ENCODE measurements at regions not wholly inside any gene's neighbourhood (a gene's known extent, or its start where the extent isn't known, plus 50 kb on each side); places are given as distances from the start of the nearest gene placed in this dataset.
"Not testable (repeated sequence)": the region's sequence is repeated elsewhere in the genome, so short reads cannot be mapped to it uniquely, and the experiment has no call there.

DNA sequence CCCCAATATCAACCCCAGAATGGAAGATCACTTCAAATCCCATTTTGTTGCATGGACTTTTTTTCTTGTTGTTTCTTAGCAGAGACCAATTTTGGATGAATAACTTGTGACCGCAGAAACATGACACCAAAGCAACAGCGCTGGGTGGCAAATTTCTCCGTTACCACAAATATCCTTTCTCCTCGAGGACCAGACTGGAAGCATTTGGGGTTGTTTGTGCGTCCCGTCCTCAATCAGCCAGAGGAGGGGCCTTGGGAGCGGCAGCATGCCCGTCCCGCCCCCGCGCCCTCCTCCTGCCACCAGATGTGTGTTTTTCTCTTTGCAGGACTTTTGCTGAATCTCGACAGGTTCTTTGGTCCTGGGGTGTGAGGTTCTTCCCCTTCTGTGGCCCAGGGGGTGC is 282.5 kb upstream of the FOXF1 start:
- in situ Hi-C loops (cut with HindIII; ENCODE audit: low sequenced_read_pairs), result no loop called here
- DNase-seq (ENCODE audit: low spot score), result no peak

DNA sequence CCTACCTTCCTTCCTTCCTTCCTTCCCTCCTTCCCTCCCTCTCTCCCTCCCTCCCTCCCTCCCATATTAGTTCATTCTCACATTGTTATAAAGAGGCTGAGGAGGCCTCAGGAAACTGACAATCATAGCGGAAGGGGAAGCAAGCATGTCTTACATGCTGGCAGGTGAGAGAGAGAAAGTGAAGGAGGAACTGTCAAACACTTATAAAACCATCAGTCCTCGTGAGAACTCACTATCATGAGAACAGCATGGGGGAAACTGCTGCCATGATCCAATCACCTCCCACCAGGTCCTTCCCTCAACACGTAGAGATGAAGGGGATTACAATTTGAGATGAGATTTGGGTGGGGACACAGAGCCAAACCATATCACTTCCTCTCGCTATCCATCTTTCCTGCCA is 281.6 kb upstream of the FOXF1 start:
- in situ Hi-C loops (cut with HindIII; ENCODE audit: low sequenced_read_pairs), result no loop called here
- no peak for DNase-seq (ENCODE audit: low spot score)

DNA sequence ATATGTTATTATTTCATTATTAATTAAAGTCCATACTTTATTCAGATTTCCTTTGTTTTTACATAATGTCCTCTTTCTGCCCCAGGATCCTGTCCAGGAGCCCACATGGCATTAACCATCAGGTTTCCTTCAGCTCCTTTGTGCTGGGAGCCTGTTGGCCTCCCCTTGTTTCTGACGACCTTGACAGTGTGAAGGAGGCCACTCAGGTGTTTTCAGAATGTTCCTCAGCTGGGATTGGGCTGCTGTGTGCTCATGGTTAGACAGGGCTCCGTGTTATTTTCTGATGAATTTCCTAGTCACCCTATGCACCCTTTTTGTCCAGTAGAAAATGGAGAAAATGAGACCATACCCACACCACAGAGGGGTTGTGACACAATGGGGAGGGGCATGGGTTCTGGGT is 281.0 kb upstream of the FOXF1 start:
- no peak for DNase-seq (ENCODE audit: low spot score)
- in situ Hi-C loops (cut with HindIII; ENCODE audit: low sequenced_read_pairs), result no loop called here

DNA sequence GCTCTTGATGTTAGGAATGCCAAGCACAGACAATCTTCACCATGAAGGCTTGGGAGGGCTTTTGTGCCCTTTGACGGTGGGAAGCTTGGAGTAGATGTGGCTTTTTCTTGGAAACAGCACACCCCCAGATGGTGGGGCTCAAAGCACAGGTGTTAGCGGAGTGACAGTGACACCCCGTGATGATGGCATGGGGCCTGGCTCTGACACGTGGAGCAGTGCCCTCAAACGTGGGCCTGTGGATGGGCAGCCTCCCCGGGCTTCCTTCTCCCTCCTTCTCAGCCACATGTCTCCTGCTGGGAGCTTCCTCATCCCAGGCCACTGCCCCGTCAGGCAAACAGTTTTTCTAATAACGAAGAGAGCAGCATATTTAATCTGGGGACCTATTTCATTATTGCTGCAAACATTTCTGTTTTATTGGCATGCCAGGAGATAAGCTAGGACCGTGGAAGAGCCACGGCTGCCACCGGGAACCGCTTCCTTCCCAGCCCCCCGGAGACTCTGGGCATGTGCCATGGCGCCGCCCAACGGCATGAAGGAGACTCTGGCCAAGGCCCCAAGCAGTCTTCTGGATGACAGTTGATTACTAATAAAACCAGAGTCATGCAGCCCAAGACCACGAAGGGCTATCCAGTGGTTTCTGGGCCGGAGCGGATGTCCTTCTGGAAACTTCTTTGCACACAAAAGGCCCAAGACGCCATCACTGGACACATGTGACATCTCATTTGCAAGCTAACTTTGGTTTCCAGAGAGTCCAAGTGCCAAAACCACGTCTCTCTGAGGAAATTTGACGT is 280.3 kb upstream of the FOXF1 start:
- no peak for DNase-seq (ENCODE audit: low spot score)
- in situ Hi-C loops (cut with HindIII; ENCODE audit: low sequenced_read_pairs), result no loop called here

DNA sequence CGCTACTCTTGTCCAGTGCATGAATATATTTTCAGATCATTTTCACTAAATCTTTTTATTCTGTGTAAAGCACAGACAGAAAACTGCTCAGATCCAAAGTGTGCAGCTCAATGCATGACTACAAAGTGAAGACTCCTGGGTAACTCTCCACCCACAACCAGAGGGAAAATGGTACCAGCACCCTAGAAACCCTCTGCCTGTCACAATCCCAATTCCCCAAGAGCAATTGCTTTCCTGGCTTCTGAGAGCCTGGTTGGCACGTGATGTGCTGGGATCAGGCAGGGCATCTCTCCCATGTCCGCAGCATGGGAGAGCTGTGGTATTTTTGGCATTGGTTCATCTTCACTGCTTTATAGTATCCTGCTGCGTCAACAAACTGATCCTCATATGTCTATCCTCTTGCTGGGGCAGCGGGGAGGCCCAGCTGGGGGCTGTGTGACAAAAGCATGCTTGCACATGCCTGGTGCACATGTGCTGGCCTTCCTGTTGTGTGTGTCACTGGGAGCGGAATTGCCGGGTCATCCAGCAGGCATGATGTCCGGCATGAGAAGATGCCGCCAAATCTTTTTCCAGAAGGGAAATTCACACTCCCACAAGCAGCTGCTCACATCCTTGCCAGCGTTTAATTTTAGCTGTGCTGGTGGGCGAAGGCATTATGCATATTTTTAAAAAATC is 278.9 kb upstream of the FOXF1 start:
- in situ Hi-C loops (cut with HindIII; ENCODE audit: low sequenced_read_pairs), result no loop called here
- no peak for DNase-seq (ENCODE audit: low spot score)

DNA sequence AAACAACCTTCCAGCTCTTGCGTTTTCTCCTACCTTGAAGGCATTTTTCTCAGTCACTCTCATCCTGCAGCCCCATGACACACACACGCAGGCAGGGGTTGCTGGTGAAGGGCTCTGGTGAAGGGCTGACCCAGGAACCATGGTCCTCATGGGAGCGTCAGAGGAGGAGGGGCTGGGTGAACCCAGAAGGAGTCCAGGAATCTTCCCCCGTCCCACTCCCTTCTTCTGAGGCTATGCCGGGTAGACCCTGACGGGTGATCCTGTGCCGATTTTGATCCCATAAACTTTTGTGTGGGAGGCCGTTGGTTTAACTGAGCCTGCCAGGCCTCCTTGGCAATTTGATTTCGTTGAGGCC is 278.4 kb upstream of the FOXF1 start:
- DNase-seq (ENCODE audit: low spot score), result no peak
- in situ Hi-C loops (cut with HindIII; ENCODE audit: low sequenced_read_pairs), result no loop called here

DNA sequence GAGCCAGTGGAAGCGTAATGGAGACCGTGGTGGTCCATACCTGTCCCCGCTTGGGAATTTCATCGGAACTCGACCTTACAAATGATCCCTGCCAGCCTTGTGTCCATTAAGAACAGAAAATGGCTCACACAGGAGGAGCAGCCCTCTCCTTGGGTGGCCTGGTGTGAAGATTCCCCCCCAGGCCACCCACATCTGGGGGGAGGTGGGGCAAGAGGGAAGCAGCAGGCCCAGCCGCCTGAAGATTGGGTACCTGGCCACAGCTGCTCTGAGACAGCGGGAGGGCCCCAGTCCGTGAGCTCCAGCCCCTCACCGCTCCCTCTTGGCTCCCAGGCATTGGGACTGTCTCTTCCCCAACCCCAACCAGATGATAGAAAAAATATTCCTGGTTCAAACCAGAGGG is 277.8 kb upstream of the FOXF1 start:
- no peak for DNase-seq (ENCODE audit: low spot score)
- in situ Hi-C loops (cut with HindIII; ENCODE audit: low sequenced_read_pairs), result no loop called here

DNA sequence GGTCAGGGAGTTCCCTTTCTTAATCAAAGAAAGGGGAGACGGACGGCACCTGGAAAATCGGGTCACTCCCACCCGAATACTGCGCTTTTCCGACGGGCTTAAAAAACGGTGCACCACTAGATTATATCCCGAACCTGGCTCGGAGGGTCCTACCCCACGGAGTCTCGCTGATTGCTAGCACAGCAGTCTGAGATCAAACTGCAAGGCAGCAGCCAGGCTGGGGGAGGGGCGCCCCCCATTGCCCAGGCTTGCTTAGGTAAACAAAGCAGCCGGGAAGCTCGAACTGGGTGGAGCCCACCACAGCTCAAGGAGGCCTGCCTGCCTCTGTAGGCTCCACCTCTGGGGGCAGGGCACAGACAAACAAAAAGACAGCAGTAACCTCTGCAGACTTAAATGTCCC is 276.8 kb upstream of the FOXF1 start:
- in situ Hi-C loops (cut with HindIII; ENCODE audit: low sequenced_read_pairs); DNase-seq (ENCODE audit: low spot score): not testable (repeated sequence)

DNA sequence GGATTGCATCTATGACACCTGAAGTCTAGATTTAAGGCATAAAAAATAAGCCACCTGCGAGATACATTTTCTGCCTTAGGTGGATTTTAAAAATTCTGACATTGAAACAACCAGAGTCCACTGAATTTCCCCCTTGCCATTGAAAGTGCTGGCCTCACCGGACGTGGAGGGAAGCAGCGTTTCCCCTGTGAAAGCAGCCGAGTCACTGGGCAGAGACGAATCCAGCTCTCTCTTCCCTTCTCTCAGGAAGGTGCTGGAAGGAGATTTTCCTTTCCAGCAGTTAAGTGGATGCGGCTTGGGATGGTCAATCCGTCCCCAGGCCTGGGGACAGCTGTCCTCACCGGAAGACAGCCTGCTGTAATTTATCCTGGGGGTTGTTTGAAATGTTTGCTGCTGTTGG is 270.9 kb upstream of the FOXF1 start:
- in situ Hi-C loops (cut with HindIII; ENCODE audit: low sequenced_read_pairs), result no loop called here
- DNase-seq (ENCODE audit: low spot score), result no peak

DNA sequence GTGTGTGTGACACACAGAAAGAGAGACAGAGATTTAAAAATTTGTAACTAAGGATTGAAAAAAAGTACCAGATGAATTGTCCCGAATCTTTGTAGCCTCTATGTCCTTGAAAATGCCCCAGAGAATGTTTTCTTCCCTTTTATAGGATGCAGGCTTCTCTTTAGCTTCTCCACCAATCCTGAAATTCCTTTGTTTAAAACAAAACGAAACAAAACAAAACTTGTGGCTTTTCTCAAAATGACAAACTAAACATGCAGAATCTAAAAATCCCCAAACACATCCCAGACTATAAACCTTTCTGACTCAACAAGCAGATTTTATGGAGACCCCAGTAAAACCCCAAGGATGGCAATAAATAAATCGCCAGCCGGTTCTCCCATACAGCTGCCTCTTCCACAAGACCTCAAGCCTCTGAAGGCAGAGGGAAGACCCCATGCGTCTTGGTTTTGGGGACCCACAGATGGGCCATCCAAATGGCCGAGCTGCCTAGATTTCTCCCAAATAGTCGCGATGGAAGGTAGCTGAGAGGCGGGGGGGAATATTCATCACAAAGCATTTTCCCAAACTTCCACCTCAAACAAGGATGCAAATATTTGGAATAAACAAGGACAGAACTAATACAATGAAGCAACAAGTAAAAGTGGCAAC is 269.5 kb upstream of the FOXF1 start:
- no peak for DNase-seq (ENCODE audit: low spot score)
- in situ Hi-C loops (cut with HindIII; ENCODE audit: low sequenced_read_pairs), result no loop called here

DNA sequence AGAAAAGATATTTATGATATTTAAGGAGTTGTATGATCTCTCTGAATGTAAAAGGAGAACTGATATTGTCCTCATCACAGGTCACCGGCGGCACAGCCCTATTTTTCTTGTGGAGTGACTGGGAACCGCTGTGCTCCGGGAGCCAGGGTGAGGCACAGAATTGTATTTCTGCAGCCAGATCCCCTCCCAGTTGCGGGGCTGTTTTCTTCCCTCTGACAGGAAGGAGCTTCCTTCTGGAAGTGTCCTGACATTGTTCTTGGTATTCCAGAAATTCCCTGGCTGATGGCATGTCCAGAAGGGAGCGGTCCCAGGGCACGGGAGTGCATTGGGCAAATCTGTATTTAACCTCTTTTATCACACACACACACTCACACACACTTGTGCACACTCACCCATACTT is 268.6 kb upstream of the FOXF1 start:
- in situ Hi-C loops (cut with HindIII; ENCODE audit: low sequenced_read_pairs), result no loop called here
- no peak for DNase-seq (ENCODE audit: low spot score)

DNA sequence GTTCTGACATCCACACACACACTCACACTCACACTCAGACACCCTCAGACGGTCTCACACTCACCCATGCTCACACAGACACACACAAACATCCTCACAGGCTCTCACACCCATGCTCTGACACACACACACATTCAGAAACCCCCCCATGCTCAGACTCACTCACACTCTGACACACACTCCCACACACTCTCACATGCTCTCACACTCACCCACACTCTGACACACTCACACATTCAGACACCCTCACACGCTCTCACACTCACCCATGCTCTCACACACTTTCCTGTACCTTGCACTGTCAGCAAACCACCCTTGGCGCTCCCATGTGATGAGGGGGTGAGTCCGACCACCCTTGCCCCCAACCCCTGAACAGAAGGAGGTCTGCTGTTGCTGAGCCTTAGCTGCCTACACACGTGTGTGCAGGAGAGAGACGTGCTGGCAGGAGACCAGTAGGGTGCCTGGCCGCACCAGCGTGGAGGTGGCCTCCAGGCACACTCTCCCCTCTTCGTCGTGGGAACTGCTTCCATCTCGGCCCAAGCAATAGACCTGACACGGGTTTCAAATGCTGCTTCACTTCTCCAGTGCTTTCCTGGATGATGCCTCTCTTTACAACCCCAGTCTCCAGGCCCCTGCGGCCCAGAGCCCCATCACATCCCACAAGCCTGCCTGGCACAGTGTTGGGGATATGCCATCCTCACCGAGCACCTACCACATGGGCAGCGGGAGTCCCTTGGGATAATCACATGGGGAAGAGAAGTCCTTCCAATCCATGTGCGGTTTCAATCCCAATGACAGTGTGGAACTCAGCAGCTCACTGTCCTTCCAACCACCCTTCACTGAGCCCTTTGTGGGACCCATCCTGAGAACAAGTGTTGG is 267.8 kb upstream of the FOXF1 start:
- in situ Hi-C loops (cut with HindIII; ENCODE audit: low sequenced_read_pairs), result no loop called here
- no peak for DNase-seq (ENCODE audit: low spot score)

DNA sequence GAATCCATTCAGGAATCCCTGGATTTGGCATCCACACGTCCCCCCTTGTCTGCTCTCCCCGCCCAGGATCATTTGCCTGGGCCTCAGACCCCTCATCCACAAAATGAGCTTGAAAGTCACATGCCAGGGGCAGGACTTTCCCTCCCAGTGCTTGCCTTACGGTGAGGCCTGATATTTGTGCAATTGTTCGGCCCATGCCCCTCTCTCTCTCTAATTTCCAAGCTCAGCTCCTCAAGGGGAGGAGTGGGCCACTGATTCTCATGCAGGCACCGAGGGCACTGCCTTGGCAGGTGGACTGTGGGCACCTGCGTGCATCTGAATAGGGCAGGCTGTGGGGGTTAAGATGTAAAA is 267.2 kb upstream of the FOXF1 start:
- no peak for DNase-seq (ENCODE audit: low spot score)
- in situ Hi-C loops (cut with HindIII; ENCODE audit: low sequenced_read_pairs), result no loop called here

DNA sequence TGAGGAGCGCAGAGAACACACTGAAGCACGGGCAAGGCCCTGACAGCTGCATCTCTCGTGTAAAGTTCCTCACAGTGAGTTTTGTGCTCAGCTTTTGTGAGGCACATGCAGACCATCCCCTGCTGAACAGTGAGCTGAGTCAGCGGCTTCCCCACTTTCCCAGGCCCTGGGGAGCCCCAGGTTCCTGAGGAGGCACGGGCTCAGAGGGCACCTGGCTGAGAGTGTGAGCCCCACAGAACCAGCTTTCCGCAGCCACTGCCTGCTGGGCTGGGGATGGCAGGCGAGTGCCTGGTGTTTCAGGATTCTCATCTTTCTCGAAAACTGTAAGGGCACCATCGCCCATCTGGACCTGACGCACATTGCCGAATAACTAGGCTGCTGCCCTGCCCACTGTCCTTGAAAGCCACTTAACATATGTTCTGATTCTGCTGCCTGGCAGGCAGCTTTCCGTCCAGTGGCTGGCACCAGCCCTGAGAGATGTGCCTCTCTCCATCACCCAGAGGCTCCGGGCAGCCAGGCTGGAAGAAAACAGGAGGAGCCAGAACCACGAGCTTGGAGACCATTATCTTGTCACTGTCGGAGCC is 266.7 kb upstream of the FOXF1 start:
- no peak for DNase-seq (ENCODE audit: low spot score)
- in situ Hi-C loops (cut with HindIII; ENCODE audit: low sequenced_read_pairs), result no loop called here

DNA sequence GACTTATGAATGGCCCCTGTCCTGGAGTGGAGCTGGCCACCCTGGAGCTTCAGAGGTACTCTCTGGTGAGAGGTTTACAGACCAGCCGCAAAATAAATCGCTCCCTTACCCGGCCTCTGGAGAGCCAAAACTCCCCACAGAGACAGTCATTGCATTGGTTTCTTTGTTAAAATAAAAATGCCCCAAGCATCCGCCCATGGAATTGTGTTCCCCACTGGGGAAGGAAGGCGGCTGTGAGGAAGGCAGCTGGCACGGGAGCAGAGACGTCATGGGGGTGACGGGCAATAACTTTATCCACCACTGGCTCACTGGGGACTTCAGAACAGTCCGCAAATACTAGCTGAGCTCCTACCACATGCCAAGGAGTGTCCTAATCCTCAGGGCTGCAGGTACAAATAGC is 266.2 kb upstream of the FOXF1 start:
- in situ Hi-C loops (cut with HindIII; ENCODE audit: low sequenced_read_pairs), result no loop called here
- DNase-seq (ENCODE audit: low spot score), result no peak

DNA sequence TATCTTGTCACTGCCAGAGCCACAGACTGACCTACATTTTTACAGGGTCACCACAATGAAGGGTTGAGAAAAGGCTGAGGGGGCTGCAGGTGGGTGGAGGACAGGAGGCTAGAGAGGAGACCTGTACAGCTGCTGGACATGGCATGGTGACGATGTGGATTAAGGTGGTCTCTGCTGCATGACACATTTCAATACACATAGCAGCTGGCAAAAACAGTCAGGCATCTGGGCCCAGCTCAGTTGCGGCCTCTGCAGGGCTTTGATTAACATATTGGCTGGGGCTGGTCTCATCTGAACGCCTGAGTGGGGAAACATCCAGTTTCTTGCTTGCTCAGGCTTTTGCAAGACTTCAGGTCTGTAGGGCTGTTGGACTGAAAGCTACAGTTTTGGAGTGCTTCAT is 265.4 kb upstream of the FOXF1 start:
- in situ Hi-C loops (cut with HindIII; ENCODE audit: low sequenced_read_pairs), result no loop called here

DNA sequence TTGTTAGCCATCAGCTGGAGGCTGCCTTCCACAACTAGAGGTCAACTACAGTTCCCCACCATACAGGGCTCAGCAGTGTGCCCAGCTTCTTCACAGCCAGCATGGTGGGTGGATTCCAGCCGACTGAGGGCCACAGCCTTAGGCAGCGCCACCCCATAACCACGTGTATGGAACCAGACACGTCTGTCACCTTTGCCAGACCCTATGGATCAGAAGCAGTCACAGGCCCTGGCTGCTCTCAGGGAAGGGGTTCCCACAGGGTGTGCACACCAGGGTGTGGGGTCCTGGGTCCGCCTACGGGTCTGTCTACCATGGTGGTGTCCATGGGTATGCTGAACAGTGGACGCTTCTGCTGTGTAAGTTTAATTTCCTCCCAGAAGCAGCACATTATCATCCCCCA is 265.0 kb upstream of the FOXF1 start:
- in situ Hi-C loops (cut with HindIII; ENCODE audit: low sequenced_read_pairs), result no loop called here
- DNase-seq (ENCODE audit: low spot score), result no peak

More for the DNA sequence above, 265.4 kb upstream of the FOXF1 start:
- no peak for DNase-seq (ENCODE audit: low spot score)

DNA sequence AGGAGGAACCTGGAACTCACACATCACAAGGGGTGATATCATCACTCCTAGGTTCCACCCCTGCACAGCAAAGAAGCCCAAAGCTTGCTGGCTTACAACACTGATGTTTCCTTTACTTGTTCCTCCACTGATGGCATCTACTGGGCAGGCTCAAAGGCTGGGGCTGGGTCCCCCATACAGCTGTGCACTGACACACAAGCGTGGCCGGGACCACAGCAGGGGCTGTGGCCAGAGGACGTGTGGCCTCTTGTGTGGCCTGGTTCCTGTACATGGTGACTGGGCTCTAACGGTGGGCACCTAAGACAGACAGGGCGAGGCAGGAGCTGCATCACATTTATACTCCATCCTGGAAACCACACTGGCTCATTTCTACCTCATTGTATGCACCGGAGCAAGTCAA is 264.4 kb upstream of the FOXF1 start:
- DNase-seq (ENCODE audit: low spot score), result no peak
- in situ Hi-C loops (cut with HindIII; ENCODE audit: low sequenced_read_pairs), result no loop called here

DNA sequence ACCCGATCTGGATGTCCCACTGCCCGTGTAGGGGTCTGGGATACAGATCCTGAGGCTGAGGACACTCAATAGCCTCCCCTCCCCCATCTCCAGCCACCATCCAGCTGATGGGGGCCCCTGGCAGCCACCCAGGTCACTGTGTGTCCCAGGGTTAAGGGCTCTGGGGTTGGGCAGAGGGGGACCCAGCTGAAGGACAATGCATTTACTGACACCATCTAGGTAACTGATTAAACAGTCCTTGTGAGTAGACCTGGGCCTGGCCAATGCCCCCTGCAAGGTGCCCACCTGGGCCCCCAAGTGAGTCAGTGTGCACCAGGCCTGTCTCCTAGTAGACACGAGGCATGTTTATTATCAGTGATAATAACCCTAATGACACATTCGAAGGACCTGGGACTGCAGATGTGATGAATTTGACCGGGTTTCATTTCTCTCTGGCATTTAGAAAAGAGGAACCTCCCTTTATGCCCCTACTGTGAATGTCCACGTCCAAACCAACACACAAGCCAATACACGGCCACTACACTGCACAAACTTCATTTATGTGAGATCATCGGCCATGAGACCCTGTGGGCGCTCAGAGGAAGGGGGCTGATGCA is 261.9 kb upstream of the FOXF1 start:
- no peak for DNase-seq (ENCODE audit: low spot score)
- in situ Hi-C loops (cut with HindIII; ENCODE audit: low sequenced_read_pairs), result no loop called here
